SK-N-SH treated with all-trans-retinoic acid at 6 μM for 48 hours (cell line): ENCODE measurements at regions not wholly inside any gene's neighbourhood (a gene's known extent, or its start where the extent isn't known, plus 50 kb on each side); places are given as distances from the start of the nearest gene placed in this dataset.

ENCODE experiments used
- ATAC-seq: fragments of 200-7000 bp; cut with Tn5 transposase; 3 replicates; pipeline ENCODE4 v1.9.1; 2020; ENCODE audit warnings: mild to moderate bottlenecking, moderate library complexity
- ARNTL ChIP-seq: fragments of 450-650 bp; formaldehyde crosslinking; IDR thresholded peaks from 2 replicates; pipeline ENCODE4 v1.5.0; 2020; ENCODE audit warnings: low read depth, mild to moderate bottlenecking, moderate library complexity, borderline replicate concordance
- BACH2 ChIP-seq: fragments of 250-450 bp; sonication (Bioruptor Pico); IDR thresholded peaks from 2 replicates; pipeline ENCODE4 v1.9.0; 2021; ENCODE audit warnings: mild to moderate bottlenecking, borderline replicate concordance
- CSDC2 ChIP-seq: fragments of 250-450 bp; sonication (Bioruptor Pico); IDR thresholded peaks from 2 replicates; pipeline ENCODE4 v1.5.0; 2020; ENCODE audit warnings: mild to moderate bottlenecking, moderate library complexity
- CSRNP3 ChIP-seq: fragments of 250-450 bp; sonication (Bioruptor Pico); IDR thresholded peaks from 2 replicates; pipeline ENCODE4 v1.5.1; 2021; ENCODE audit warnings: mild to moderate bottlenecking, moderate library complexity
- ESRRG ChIP-seq: fragments of 250-450 bp; sonication (Bioruptor Pico); IDR thresholded peaks from 2 replicates; pipeline ENCODE4 v1.6.1; 2021; ENCODE audit warnings: mild to moderate bottlenecking
- ISL1 ChIP-seq: fragments of 250-450 bp; sonication (Bioruptor Pico); IDR thresholded peaks from 2 replicates; pipeline ENCODE4 v2.1.2; 2022; ENCODE audit warnings: mild to moderate bottlenecking, moderate library complexity
- OSR1 ChIP-seq: fragments of 250-450 bp; sonication (Bioruptor Pico); IDR thresholded peaks from 2 replicates; pipeline ENCODE4 v1.8.0; 2022; ENCODE audit warnings: moderate library complexity, mild to moderate bottlenecking, inconsistent platforms
- PATZ1 ChIP-seq: fragments of 250-450 bp; sonication (Bioruptor Pico); IDR thresholded peaks from 2 replicates; pipeline ENCODE4 v1.8.0; 2020; ENCODE audit warnings: mild to moderate bottlenecking, moderate library complexity, borderline replicate concordance
- POU6F1 ChIP-seq: fragments of 250-450 bp; sonication (Bioruptor Pico); IDR thresholded peaks from 2 replicates; pipeline ENCODE4 v1.8.0; 2021; ENCODE audit warnings: low read depth, mild to moderate bottlenecking, moderate library complexity, borderline replicate concordance
- PPARA ChIP-seq: fragments of 250-450 bp; sonication (Bioruptor Pico); IDR thresholded peaks from 2 replicates; pipeline ENCODE4 v1.5.0; 2020; ENCODE audit warnings: mild to moderate bottlenecking, borderline replicate concordance
- RARB ChIP-seq: fragments of 250-450 bp; sonication (Bioruptor Pico); IDR thresholded peaks from 2 replicates; pipeline ENCODE4 v1.8.0; 2021; ENCODE audit warnings: mild to moderate bottlenecking, moderate library complexity
- SNAI2 ChIP-seq: fragments of 250-450 bp; sonication (Bioruptor Pico); IDR thresholded peaks from 2 replicates; pipeline ENCODE4 v1.5.0; 2020; ENCODE audit warnings: mild to moderate bottlenecking, moderate library complexity
- TCF4 ChIP-seq: fragments of 250-450 bp; sonication (Bioruptor Pico); IDR thresholded peaks from 2 replicates; pipeline ENCODE4 v1.8.0; 2021; ENCODE audit warnings: mild to moderate bottlenecking, moderate library complexity, borderline replicate concordance
- TOX ChIP-seq: fragments of 250-450 bp; sonication (Bioruptor Pico); IDR thresholded peaks from 2 replicates; pipeline ENCODE4 v1.8.0; 2021; ENCODE audit warnings: mild to moderate bottlenecking, moderate library complexity, borderline replicate concordance
- TSHZ2 ChIP-seq: fragments of 250-450 bp; sonication (Bioruptor Pico); IDR thresholded peaks from 2 replicates; pipeline ENCODE4 v1.5.0; 2020; ENCODE audit warnings: mild to moderate bottlenecking, moderate library complexity
- ZC3H10 ChIP-seq: fragments of 250-450 bp; sonication (Bioruptor Pico); IDR thresholded peaks from 2 replicates; pipeline ENCODE4 v1.5.1; 2021; ENCODE audit warnings: mild to moderate bottlenecking, moderate library complexity
- ZFP3 ChIP-seq: fragments of 250-450 bp; sonication (Bioruptor Pico); IDR thresholded peaks from 2 replicates; pipeline ENCODE4 v1.5.0; 2020; ENCODE audit warnings: mild to moderate bottlenecking, moderate library complexity
- ZFP30 ChIP-seq: fragments of 450-650 bp; formaldehyde crosslinking; IDR thresholded peaks from 2 replicates; pipeline ENCODE4 v1.5.0; 2022; ENCODE audit warnings: mild to moderate bottlenecking, moderate library complexity
- ZNF565 ChIP-seq: fragments of 450-650 bp; formaldehyde crosslinking; conservative IDR thresholded peaks from 2 replicates; pipeline ENCODE4 v1.5.0; 2020; ENCODE audit warnings: low read depth, mild to moderate bottlenecking, moderate library complexity
- ZNF70 ChIP-seq: fragments of 450-650 bp; formaldehyde crosslinking; IDR thresholded peaks from 2 replicates; pipeline ENCODE4 v1.5.0; 2020; ENCODE audit warnings: mild to moderate bottlenecking, moderate library complexity
- ZNF8 ChIP-seq: fragments of 450-650 bp; formaldehyde crosslinking; IDR thresholded peaks from 2 replicates; pipeline ENCODE4 v1.5.0; 2020; ENCODE audit warnings: mild to moderate bottlenecking, moderate library complexity

GRCh38 chr11:15896026-15896425, 460.3 kb downstream of the SOX6 start:
- no peak for ATAC-seq
- no peak for TF ChIP-seq ZNF70 (CRISPR knock-in tag)
- TF ChIP-seq ZNF8: no peak
- no peak for TF ChIP-seq POU6F1 (CRISPR knock-in tag)
- TF ChIP-seq TCF4: no peak
- TF ChIP-seq ZFP3 (CRISPR knock-in tag): no peak
- no peak for TF ChIP-seq ZC3H10
- TF ChIP-seq ARNTL (CRISPR knock-in tag): no peak
- no peak for TF ChIP-seq RARB (CRISPR knock-in tag)
- TF ChIP-seq ZFP30: no peak
- no peak for TF ChIP-seq BACH2 (CRISPR knock-in tag)
- TF ChIP-seq PPARA (CRISPR knock-in tag): no peak
- TF ChIP-seq SNAI2 (CRISPR knock-in tag): no peak
- TF ChIP-seq TSHZ2 (CRISPR knock-in tag): no peak
- no peak for TF ChIP-seq OSR1 (CRISPR knock-in tag)
- TF ChIP-seq CSDC2: no peak

- TF ChIP-seq PPARA (CRISPR knock-in tag): no peak
- no peak for TF ChIP-seq ZNF8
- TF ChIP-seq ESRRG (CRISPR knock-in tag): no peak
- no peak for TF ChIP-seq ZNF565
- no peak for TF ChIP-seq ZNF70 (CRISPR knock-in tag)
- TF ChIP-seq ISL1 (CRISPR knock-in tag): no peak
- TF ChIP-seq ZFP3 (CRISPR knock-in tag): no peak
- TF ChIP-seq RARB (CRISPR knock-in tag): no peak
- no peak for TF ChIP-seq TCF4
- TF ChIP-seq ARNTL (CRISPR knock-in tag): no peak
- no peak for TF ChIP-seq CSRNP3
- no peak for TF ChIP-seq POU6F1 (CRISPR knock-in tag)
- TF ChIP-seq TSHZ2 (CRISPR knock-in tag): no peak
- no peak for TF ChIP-seq CSDC2
- ATAC-seq: no peak
Observed at GRCh38 chr11:15896530-15896929, 459.8 kb downstream of the SOX6 start.

- ATAC-seq: no peak
- no peak for TF ChIP-seq ESRRG (CRISPR knock-in tag)
- TF ChIP-seq TCF4: no peak
- no peak for TF ChIP-seq PATZ1
- TF ChIP-seq TOX (CRISPR knock-in tag): no peak
- no peak for TF ChIP-seq PPARA (CRISPR knock-in tag)
- TF ChIP-seq CSRNP3: no peak
- no peak for TF ChIP-seq POU6F1 (CRISPR knock-in tag)
Observed at GRCh38 chr11:15897211-15897960, 459.0 kb downstream of the SOX6 start.
